ENCODE measurements at regions not wholly inside any gene's neighbourhood (a gene's known extent, or its start where the extent isn't known, plus 50 kb on each side); places are given as distances from the start of the nearest gene placed in this dataset.

- TF ChIP-seq CTCF (IDR thresholded peaks at IDR 0.05) (no peak), POLR2AphosphoS5 (IDR thresholded peaks at IDR 0.05; ENCODE audit: insufficient read depth in 1 of 2, low read depth in 1 of 2) (no peak), POLR2A (IDR thresholded peaks at IDR 0.05) (no peak)
Observed at GRCh38 chr3:116961106-116961505, 251.5 kb downstream of the TUSC7 start.
